Gastrocnemius medialis (tissue), 4 donors: ENCODE measurements at regions not wholly inside any gene's neighbourhood (a gene's known extent, or its start where the extent isn't known, plus 50 kb on each side); places are given as distances from the start of the nearest gene placed in this dataset.

ENCODE experiments used
- ATAC-seq, 2 donors: fragments of 150-250 bp; one replicate each; pipeline ENCODE4 v1.9.1; 2016
- DNase-seq, 2 donors: peaks; one replicate each; pipeline ENCODE4 v3.0.0-alpha.2; 2019
- H3K27ac ChIP-seq, 4 donors: fragments of 200-600 bp; sonication (generic); 1 replicate in 1 of 4; 2 replicates in 3 of 4; pipeline ENCODE4 v1.5.1; 2016 to 2018; ENCODE audit warnings: mild to moderate bottlenecking in 2 of 4, moderate library complexity in 1 of 4
- H3K27me3 ChIP-seq, 3 donors: fragments of 200-600 bp; sonication (generic) in 2 of 3; 1 replicate in 1 of 3; 2 replicates in 2 of 3; pipeline versions ENCODE4 v1.5.1 to v1.6.0; 2016 to 2019; ENCODE audit warnings: mild to moderate bottlenecking in 1 of 3, moderate library complexity in 1 of 3
- H3K36me3 ChIP-seq, 2 donors: fragments of 200-600 bp; sonication (generic) in 1 of 2; one replicate each; pipeline ENCODE4 v1.5.1; 2017 to 2018
- H3K4me1 ChIP-seq, 2 donors: fragments of 200-600 bp; sonication (generic) in 1 of 2; one replicate each; pipeline ENCODE4 v1.5.1; 2016 to 2017; ENCODE audit warnings: mild to moderate bottlenecking in 2 of 2
- H3K4me3 ChIP-seq, 4 donors: fragments of 200-600 bp; sonication (generic) in 3 of 4; 1 replicate in 1 of 4; 2 replicates in 3 of 4; pipeline ENCODE4 v1.5.1; 2016 to 2019; ENCODE audit warnings: mild to moderate bottlenecking in 2 of 4
- H3K9me3 ChIP-seq, 3 donors: fragments of 200-600 bp; sonication (generic) in 2 of 3; 1 replicate in 1 of 3; 2 replicates in 2 of 3; pipeline ENCODE4 v1.5.1; 2016 to 2019
- POLR2A ChIP-seq, 2 donors: fragments of 450-650 bp; IDR thresholded peaks; one replicate each; pipeline ENCODE4 v1.6.1; 2017; ENCODE audit warnings: antibody characterized with exemption in 2 of 2, mild to moderate bottlenecking in 2 of 2, moderate library complexity in 2 of 2
- in situ Hi-C, 4 donors: fragments of 200-750 bp; cut with MboI; loops; one replicate each; pipeline versions ENCODE4 v1.15.0 to v1.8.0; 2017; ENCODE audit warnings: low sequenced_read_pairs in 4 of 4
- intact Hi-C: fragments of 100-400 bp; cut with DNase I; formaldehyde crosslinking; loops from one replicate; pipeline ENCODE4 v1.15.1; 2023; ENCODE audit warnings: low total_unique reads
- TF ChIP-seq, protein P1 (sequence below), 5 experiments: fragments of 450-650 bp in 3 of 5; fragments of 200-600 bp in 2 of 5; sonication (generic) in 2 of 5; IDR thresholded peaks in 4 of 5; conservative IDR thresholded peaks in 1 of 5; 1 replicate in 4 of 5; 2 replicates in 1 of 5; pipeline ENCODE4 v1.5.1; 2016 to 2019; ENCODE audit warnings: antibody characterized with exemption in 5 of 5, mild to moderate bottlenecking in 3 of 5, moderate library complexity in 3 of 5

DNA sequence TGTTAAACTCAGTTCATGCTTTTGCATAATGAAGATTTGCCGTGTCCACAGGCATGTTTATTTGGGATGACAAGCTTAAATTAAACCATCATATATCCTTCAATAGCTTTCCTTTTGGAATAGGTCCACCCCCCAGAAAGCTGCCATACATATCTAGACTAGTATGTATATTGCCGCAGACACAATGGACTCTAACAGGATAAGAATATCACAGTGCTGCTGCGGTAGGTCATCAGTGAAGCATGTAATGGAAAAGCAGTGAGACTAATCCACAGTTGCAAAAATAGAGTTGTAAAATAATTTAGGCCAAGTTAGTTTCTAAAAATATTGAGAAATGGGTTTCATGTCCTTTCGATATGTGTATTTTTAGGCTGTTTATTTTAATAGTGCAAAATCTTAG, 819.9 kb upstream of the DPPA4 start:
- Histone ChIP-seq H3K36me3 (no peaks in the 10 kb centered on the region), H3K4me1 (no peaks in the 10 kb centered on the region), H3K9me3 (no peaks in the 10 kb centered on the region), H3K27me3 (no peaks in the 10 kb centered on the region), H3K27ac (no peak overlapping the region), H3K4me3 (no peak overlapping the region)
- DNase-seq = no peak
- ATAC-seq = no peak
- in situ Hi-C loops (no loop called here), intact Hi-C loops (no loop called here)
- no peak for TF ChIP-seq POLR2A (IDR thresholded peaks at IDR 0.05)
- TF ChIP-seq, protein P1, sequence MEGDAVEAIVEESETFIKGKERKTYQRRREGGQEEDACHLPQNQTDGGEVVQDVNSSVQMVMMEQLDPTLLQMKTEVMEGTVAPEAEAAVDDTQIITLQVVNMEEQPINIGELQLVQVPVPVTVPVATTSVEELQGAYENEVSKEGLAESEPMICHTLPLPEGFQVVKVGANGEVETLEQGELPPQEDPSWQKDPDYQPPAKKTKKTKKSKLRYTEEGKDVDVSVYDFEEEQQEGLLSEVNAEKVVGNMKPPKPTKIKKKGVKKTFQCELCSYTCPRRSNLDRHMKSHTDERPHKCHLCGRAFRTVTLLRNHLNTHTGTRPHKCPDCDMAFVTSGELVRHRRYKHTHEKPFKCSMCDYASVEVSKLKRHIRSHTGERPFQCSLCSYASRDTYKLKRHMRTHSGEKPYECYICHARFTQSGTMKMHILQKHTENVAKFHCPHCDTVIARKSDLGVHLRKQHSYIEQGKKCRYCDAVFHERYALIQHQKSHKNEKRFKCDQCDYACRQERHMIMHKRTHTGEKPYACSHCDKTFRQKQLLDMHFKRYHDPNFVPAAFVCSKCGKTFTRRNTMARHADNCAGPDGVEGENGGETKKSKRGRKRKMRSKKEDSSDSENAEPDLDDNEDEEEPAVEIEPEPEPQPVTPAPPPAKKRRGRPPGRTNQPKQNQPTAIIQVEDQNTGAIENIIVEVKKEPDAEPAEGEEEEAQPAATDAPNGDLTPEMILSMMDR (IDR thresholded peaks at IDR 0.05 in 4 of 5, conservative IDR thresholded peaks at IDR 0.05 in 1 of 5) = no peak

DNA sequence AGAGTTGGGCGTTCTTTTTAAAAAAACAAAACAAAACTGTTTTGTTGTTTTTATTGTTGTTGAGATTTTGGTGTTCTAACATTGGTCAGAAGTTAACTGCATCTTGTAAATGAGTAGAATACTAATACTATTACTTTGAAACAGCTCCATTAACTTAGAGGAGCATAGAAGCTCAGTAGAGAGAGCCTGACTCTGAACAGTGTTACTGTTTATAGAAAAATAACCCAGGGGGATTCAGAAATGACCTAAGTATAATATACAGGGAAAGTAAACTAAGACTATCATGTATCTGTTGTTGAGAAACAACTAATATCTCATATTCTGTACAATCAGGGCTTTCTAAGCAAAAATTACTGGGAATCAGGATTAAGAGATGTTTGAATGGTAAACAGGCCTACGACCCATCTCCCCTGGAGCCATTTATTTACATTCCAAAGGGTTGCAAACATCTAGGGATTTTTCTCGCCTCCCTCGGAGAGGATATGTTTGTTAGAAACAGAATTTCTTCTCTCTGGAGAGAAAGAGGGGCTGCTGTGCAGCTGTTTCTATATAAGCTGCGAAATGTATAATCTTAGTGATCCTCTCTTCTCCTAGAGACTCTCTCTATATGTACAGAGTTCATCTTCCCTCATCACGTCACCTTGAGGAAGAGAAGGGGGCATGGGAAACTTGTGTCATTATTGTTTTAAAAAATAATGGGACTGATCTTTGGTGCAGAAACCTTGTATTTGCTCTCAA, 827.5 kb upstream of the DPPA4 start:
- Histone ChIP-seq H3K9me3 (no peaks in the 10 kb centered on the region), H3K4me3 (no peak overlapping the region), H3K27me3 (no peaks in the 10 kb centered on the region), H3K36me3 (no peaks in the 10 kb centered on the region), H3K4me1 (no peaks in the 10 kb centered on the region), H3K27ac (no peak overlapping the region)
- no peak for DNase-seq
- in situ Hi-C loops (no loop called here), intact Hi-C loops (no loop called here)
- TF ChIP-seq, protein P1 (IDR thresholded peaks at IDR 0.05 in 4 of 5, conservative IDR thresholded peaks at IDR 0.05 in 1 of 5) = no peak
- no peak for TF ChIP-seq POLR2A (IDR thresholded peaks at IDR 0.05)
- ATAC-seq = no peak

DNA sequence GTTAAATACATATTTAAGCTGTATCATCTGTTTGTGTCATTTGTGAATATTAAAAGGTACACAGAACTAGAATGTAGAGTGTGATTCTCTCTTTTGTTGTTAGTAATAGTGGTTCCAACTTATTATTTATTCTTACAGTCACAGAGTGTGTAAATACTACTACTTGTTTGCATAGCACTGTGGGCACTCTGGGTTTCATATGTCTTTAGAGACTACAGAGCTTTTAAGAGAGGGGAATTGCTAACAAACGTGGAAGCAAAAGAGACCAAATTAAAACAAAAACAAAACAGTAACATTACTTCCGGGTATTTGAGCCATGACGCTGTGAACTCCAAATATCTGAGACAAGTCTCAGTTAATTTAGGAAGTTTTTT, 828.0 kb upstream of the DPPA4 start:
- no peaks in the 10 kb centered on the region for H3K27me3 ChIP-seq
- TF ChIP-seq POLR2A (IDR thresholded peaks at IDR 0.05) = no peak
- TF ChIP-seq, protein P1 (IDR thresholded peaks at IDR 0.05 in 4 of 5, conservative IDR thresholded peaks at IDR 0.05 in 1 of 5) = no peak
- in situ Hi-C loops = no loop called here
- H3K27ac ChIP-seq = no peak overlapping the region
- no peaks in the 10 kb centered on the region for H3K4me1 ChIP-seq
- intact Hi-C loops = no loop called here
- H3K36me3 ChIP-seq = no peaks in the 10 kb centered on the region
- no peak for DNase-seq
- H3K4me3 ChIP-seq = no peak overlapping the region
- no peaks in the 10 kb centered on the region for H3K9me3 ChIP-seq
- ATAC-seq = no peak

DNA sequence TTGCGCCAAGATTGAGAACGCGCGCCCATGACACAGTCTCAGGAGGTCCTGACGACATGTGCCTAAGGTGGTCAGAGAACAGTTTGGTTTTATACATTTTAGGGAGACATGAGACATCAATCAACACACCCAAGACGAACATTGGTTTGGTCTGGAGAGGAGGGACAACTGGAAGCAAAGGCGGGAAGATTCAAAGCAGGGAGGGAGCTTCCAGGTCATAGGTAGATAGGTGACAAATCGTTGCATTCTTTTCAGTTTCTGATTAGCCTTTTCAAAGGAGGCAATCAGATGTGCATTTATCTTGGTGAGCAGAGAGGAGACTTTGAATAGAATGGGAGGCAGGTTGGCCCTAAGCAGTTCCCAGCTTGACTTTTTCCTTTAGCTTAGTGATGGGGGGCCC, 828.4 kb upstream of the DPPA4 start:
- Histone ChIP-seq H3K27me3 (no peaks in the 10 kb centered on the region), H3K4me1 (no peaks in the 10 kb centered on the region), H3K27ac (no peak overlapping the region), H3K4me3 (no peak overlapping the region), H3K36me3 (no peaks in the 10 kb centered on the region), H3K9me3 (no peaks in the 10 kb centered on the region)
- DNase-seq (no peak), ATAC-seq (no peak)
- TF ChIP-seq, protein P1 (IDR thresholded peaks at IDR 0.05 in 4 of 5, conservative IDR thresholded peaks at IDR 0.05 in 1 of 5) = no peak
- intact Hi-C loops (no loop called here), in situ Hi-C loops (no loop called here)

DNA sequence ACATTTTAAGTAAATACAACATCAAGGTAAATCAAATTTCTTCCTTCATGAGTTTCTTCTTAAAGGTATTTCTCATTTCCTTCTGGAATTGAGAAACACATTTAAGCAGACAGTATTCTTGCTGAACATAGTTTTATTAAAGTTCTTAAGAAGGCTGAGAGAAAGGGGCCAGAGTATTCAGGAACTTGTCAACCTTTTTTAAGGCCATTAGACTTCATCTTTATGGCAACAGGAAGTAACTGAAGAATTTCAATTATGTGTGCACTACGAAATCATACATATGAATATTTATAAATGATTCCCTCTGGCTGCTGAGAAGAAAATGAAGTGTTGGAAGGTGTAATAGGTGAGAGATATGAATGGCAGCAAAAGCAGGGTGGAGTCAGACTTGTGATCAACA, 829.4 kb upstream of the DPPA4 start:
- in situ Hi-C loops = no loop called here
- Histone ChIP-seq H3K9me3 (no peaks in the 10 kb centered on the region), H3K27ac (no peak overlapping the region)

More for the DNA sequence above, 829.4 kb upstream of the DPPA4 start:
- H3K36me3 ChIP-seq = no peaks in the 10 kb centered on the region
- H3K4me1 ChIP-seq = no peaks in the 10 kb centered on the region
- TF ChIP-seq, protein P1 (IDR thresholded peaks at IDR 0.05 in 4 of 5, conservative IDR thresholded peaks at IDR 0.05 in 1 of 5) = no peak
- TF ChIP-seq POLR2A (IDR thresholded peaks at IDR 0.05) = no peak
- H3K27me3 ChIP-seq = no peaks in the 10 kb centered on the region
- intact Hi-C loops = no loop called here
- ATAC-seq = no peak
- no peak for DNase-seq
- no peak overlapping the region for H3K4me3 ChIP-seq
